Ovary (tissue), 3 donors: ENCODE measurements at regions not wholly inside any gene's neighbourhood (a gene's known extent, or its start where the extent isn't known, plus 50 kb on each side); places are given as distances from the start of the nearest gene placed in this dataset.

Experiments
- CTCF ChIP-seq, 3 donors: fragments of 450-650 bp in 2 of 3; fragments of 200-600 bp in 1 of 3; IDR thresholded peaks; one replicate each; pipeline versions ENCODE4 v1.5.1 to v1.8.0; 2016 to 2022; ENCODE audit warnings: antibody characterized with exemption in 3 of 3, mild to moderate bottlenecking in 1 of 3
- POLR2A ChIP-seq: fragments of 450-650 bp; IDR thresholded peaks from one replicate; pipeline ENCODE4 v1.6.1; 2017; ENCODE audit warnings: antibody characterized with exemption, mild to moderate bottlenecking, moderate library complexity
- donor health status: DM: no; HTN: no; CAD: no.

GRCh38 chr1:213651077-213651476 lies 336.7 kb upstream of the PROX1 start:
- TF ChIP-seq CTCF (IDR thresholded peaks at IDR 0.05) (no peak), POLR2A (no peak)
